Activated naive CD8-positive, alpha-beta T cell treated with anti-CD3 and anti-CD28 coated beads, Interleukin-2, amount 10 ng/mL, durations not matched to agents 7 days and 5 days (primary cell): ENCODE measurements at regions not wholly inside any gene's neighbourhood (a gene's known extent, or its start where the extent isn't known, plus 50 kb on each side); places are given as distances from the start of the nearest gene placed in this dataset.

Experiments used
- ATAC-seq: fragments of 150-1000 bp; cut with Tn5 transposase; one replicate; pipeline ENCODE4 v1.10.0; 2021; ENCODE audit warnings: low read depth, moderate library complexity
- POLR2A ChIA-PET: fragments of 350-600 bp; sonication (Branson Sonifier 250); formaldehyde crosslinking; loops from one replicate; lab custom pipeline; 2021; ENCODE audit warnings: antibody characterized with exemption; lab: Charles Lee
- DNase-seq: peaks from one replicate; pipeline ENCODE4 v3.0.0; 2021
- H3K27ac Mint-ChIP-seq: one replicate; pipeline ENCODE4 v1.8.0; 2022; ENCODE audit warnings: mild to moderate bottlenecking, mixed read lengths
- H3K27me3 Mint-ChIP-seq: one replicate; pipeline ENCODE4 v1.8.0; 2022; ENCODE audit warnings: mild to moderate bottlenecking, moderate library complexity, mixed read lengths
- H3K36me3 Mint-ChIP-seq: one replicate; pipeline ENCODE4 v1.8.0; 2021; ENCODE audit warnings: mild to moderate bottlenecking, mixed read lengths
- H3K4me1 Mint-ChIP-seq: one replicate; pipeline ENCODE4 v1.8.0; 2021; ENCODE audit warnings: mixed read lengths
- H3K4me3 Mint-ChIP-seq: one replicate; pipeline ENCODE4 v1.8.0; 2022; ENCODE audit warnings: mild to moderate bottlenecking, moderate library complexity, mixed read lengths
- H3K9me3 Mint-ChIP-seq: one replicate; pipeline ENCODE4 v1.8.0; 2021; ENCODE audit warnings: mixed read lengths

DNA sequence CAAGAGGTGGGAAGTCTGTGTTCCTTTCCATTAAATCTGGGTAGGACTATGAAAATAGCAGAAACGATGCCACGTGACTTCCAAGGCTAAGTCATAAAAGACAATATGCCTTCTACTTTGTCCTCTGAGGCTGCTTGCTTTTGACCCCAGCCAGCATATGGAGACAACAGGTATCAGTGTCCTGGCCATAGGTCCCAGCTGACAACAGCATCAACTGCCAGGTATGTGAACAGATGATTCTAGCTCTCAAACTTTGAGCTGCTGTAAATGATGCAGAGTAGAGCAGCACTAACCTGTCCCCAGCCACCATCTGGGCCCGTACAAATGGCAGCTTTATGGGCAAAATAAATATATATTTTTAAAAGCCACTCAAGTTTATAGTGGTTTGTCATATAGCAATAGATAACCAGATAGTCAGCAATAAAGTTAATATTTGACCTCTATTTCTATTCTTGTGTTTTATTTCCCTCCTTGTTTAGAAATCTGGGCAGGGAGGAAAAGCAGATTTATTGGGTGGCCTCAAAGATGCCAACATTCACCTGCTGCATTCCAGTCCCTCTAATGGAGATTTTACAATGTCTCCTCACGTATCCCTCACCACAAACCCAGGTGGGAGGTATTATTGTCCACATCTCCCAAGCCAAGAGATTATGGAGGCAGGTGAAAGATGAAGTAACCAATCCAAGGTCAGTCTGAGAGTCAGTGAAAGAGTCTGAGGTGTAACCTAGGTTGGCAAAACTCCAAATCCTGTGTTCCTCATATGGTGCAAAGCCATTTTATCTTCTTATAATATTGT, 209.6 kb upstream of the LARGE1 start:
- no peaks in the 10 kb centered on the region for H3K36me3 Mint-ChIP-seq
- POLR2A ChIA-PET, result no interaction called here
- ATAC-seq (no peak), DNase-seq (no peak)
- H3K9me3 Mint-ChIP-seq, result peaks cover 3% of the 10 kb centered on the region
- no peak overlapping the region for H3K27ac Mint-ChIP-seq
- H3K27me3 Mint-ChIP-seq, result no peaks in the 10 kb centered on the region
- no peak overlapping the region for H3K4me3 Mint-ChIP-seq
- no peaks in the 10 kb centered on the region for H3K4me1 Mint-ChIP-seq

DNA sequence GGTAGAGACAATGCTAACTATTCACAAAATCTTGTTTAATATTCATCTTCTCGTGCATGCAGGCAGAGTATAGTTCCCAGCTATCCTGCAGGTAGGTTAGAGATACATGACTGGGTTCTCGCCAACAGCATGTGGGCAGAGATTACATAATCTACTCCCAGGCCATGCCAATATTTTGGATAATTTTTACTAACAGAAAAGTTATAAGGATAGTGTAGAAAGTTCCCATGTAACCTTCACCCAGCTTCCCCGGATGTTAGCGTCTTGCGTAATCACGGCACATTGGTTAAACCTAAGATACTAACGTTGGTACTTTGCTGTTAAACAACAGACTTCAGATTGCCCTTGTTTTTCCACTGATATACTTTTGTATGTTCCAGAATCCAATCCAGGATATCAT, 215.5 kb upstream of the LARGE1 start:
- no peak for ATAC-seq
- H3K4me3 Mint-ChIP-seq, result no peak overlapping the region
- no peaks in the 10 kb centered on the region for H3K27me3 Mint-ChIP-seq
- H3K36me3 Mint-ChIP-seq, result no peaks in the 10 kb centered on the region
- no peak for DNase-seq
- peaks cover 7% of the 10 kb centered on the region for H3K9me3 Mint-ChIP-seq
- no peaks in the 10 kb centered on the region for H3K4me1 Mint-ChIP-seq
- no peak overlapping the region for H3K27ac Mint-ChIP-seq
- POLR2A ChIA-PET, result no interaction called here

GRCh38 chr22:34150023-34150422, 229.7 kb upstream of the LARGE1 start:
- Mint-ChIP-seq H3K36me3 (no peaks in the 10 kb centered on the region), H3K4me1 (no peaks in the 10 kb centered on the region), H3K9me3 (peaks cover 13% of the 10 kb centered on the region), H3K27me3 (no peaks in the 10 kb centered on the region), H3K27ac (no peak overlapping the region), H3K4me3 (no peak overlapping the region)
- POLR2A ChIA-PET, result no interaction called here
- ATAC-seq (no peak), DNase-seq (no peak)

- no peak for ATAC-seq
- Mint-ChIP-seq H3K9me3 (peaks cover under 1% of the 10 kb centered on the region), H3K4me1 (no peaks in the 10 kb centered on the region), H3K36me3 (no peaks in the 10 kb centered on the region), H3K4me3 (no peak overlapping the region), H3K27me3 (no peaks in the 10 kb centered on the region), H3K27ac (no peak overlapping the region)
- POLR2A ChIA-PET, result no interaction called here
- DNase-seq, result no peak
Observed at GRCh38 chr22:34159491-34159890, 239.2 kb upstream of the LARGE1 start.

DNA sequence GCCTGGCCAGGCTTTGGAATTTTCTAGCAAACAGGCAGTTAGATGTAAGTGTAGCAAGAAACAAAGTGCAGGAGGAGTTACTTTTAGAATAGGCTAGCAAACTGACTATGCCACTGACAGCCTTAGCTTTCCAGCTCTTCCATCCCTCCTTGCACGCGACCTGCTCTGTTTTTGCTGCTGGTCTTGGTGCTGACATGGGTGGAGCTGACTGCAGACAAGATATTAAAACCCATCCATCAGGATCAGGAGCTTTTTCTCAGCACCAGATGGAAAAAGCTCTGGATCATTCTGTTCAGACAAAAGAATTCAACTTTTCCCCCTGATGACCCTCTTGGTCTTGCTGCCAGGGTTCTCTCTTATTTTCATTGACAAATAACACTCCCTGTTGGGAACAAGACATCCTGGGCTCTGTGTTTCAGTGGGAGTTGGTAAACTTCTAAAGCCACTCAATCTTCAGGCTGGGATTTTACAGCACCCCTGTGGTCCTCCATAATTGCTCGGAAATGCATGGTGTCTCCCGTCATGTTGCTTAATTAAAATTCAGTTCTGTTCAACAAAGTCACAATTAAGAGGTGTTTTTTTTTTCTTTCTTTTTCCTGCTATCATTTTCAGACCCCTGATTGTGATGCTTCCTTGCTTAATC, 240.0 kb upstream of the LARGE1 start:
- H3K4me3 Mint-ChIP-seq, result no peak overlapping the region
- H3K27ac Mint-ChIP-seq, result no peak overlapping the region
- H3K36me3 Mint-ChIP-seq, result no peaks in the 10 kb centered on the region
- H3K27me3 Mint-ChIP-seq, result no peaks in the 10 kb centered on the region
- ATAC-seq (no peak), DNase-seq (no peak)
- no peaks in the 10 kb centered on the region for H3K4me1 Mint-ChIP-seq
- POLR2A ChIA-PET, result no interaction called here
- no peaks in the 10 kb centered on the region for H3K9me3 Mint-ChIP-seq

- Mint-ChIP-seq H3K4me3 (no peak overlapping the region), H3K27ac (no peak overlapping the region)
- DNase-seq, result no peak
Observed at GRCh38 chr22:34161431-34162123, 241.3 kb upstream of the LARGE1 start.

DNA sequence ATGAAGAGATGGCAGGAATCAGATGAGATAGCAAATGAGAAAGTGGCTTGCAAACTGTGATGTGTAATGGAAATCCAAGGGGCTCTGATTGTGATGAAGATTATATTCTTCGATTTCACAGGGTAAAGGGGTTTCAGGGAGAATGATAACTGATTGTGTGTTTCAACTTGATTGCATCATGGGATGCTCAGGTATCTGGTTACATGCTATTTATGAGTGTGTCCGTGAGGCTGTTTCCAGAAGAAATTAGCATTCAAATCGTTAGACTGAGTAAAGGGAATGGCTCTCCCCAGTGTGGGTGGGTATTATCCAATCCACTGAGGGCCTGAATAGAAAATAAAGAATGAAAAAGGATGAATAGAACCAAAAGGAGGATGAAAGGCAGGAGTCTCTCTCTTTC, 278.7 kb upstream of the LARGE1 start:
- ATAC-seq (no peak), DNase-seq (no peak)
- H3K27ac Mint-ChIP-seq, result no peak overlapping the region
- peaks cover 3% of the 10 kb centered on the region for H3K9me3 Mint-ChIP-seq
- POLR2A ChIA-PET, result no interaction called here
- H3K36me3 Mint-ChIP-seq, result no peaks in the 10 kb centered on the region
- no peaks in the 10 kb centered on the region for H3K4me1 Mint-ChIP-seq
- no peak overlapping the region for H3K4me3 Mint-ChIP-seq
- no peaks in the 10 kb centered on the region for H3K27me3 Mint-ChIP-seq

More at GRCh38 chr22:34161431-34162123, 241.3 kb upstream of the LARGE1 start:
- POLR2A ChIA-PET, result no interaction called here
- no peaks in the 10 kb centered on the region for H3K4me1 Mint-ChIP-seq
- H3K36me3 Mint-ChIP-seq, result no peaks in the 10 kb centered on the region
- H3K9me3 Mint-ChIP-seq, result no peaks in the 10 kb centered on the region
- H3K27me3 Mint-ChIP-seq, result no peaks in the 10 kb centered on the region
- no peak for ATAC-seq

- Mint-ChIP-seq H3K36me3 (no peaks in the 10 kb centered on the region), H3K4me3 (no peak overlapping the region), H3K27ac (no peak overlapping the region), H3K9me3 (peaks cover 10% of the 10 kb centered on the region), H3K4me1 (no peaks in the 10 kb centered on the region), H3K27me3 (no peaks in the 10 kb centered on the region)
- POLR2A ChIA-PET, result no interaction called here
- ATAC-seq (no peak), DNase-seq (no peak)
Observed at GRCh38 chr22:34210301-34210700, 290.0 kb upstream of the LARGE1 start.

GRCh38 chr22:34214372-34214771, 294.1 kb upstream of the LARGE1 start:
- Mint-ChIP-seq H3K27ac (no peak overlapping the region), H3K36me3 (no peaks in the 10 kb centered on the region), H3K27me3 (no peaks in the 10 kb centered on the region), H3K4me3 (no peak overlapping the region), H3K9me3 (peaks cover 14% of the 10 kb centered on the region), H3K4me1 (no peaks in the 10 kb centered on the region)
- POLR2A ChIA-PET, result no interaction called here
- ATAC-seq, result no peak
- DNase-seq, result no peak

GRCh38 chr22:34225278-34225677, 305.0 kb upstream of the LARGE1 start:
- POLR2A ChIA-PET, result no interaction called here
- Mint-ChIP-seq H3K27me3 (no peaks in the 10 kb centered on the region), H3K4me1 (no peaks in the 10 kb centered on the region), H3K27ac (no peak overlapping the region), H3K36me3 (no peaks in the 10 kb centered on the region), H3K9me3 (peaks cover 3% of the 10 kb centered on the region), H3K4me3 (no peak overlapping the region)
- DNase-seq (no peak), ATAC-seq (no peak)

- no peak for DNase-seq
- Mint-ChIP-seq H3K4me1 (no peaks in the 10 kb centered on the region), H3K27ac (no peak overlapping the region), H3K4me3 (no peak overlapping the region), H3K9me3 (peaks cover 13% of the 10 kb centered on the region), H3K36me3 (no peaks in the 10 kb centered on the region), H3K27me3 (no peaks in the 10 kb centered on the region)
- POLR2A ChIA-PET, result no interaction called here
- no peak for ATAC-seq
Observed at GRCh38 chr22:34236527-34236926, 316.3 kb upstream of the LARGE1 start.

DNA sequence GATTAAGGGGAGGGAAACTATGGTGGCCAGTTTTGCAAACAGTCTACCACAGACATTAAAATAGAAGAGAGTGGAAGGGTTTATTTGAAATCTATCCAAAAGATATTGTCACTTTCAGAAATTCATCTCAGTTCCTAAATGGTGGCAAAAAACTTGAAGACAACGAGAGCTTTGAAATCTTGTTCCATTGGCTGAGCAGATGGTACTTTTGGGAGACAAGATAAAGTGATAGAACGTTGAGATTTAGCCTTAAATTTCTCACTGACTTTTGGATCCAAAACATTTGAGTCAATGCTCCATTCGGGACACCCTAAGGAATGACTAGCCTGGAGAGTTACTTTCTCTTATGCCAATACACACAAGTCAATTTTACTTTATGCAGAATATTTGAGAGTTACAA, 319.1 kb upstream of the LARGE1 start:
- no peak overlapping the region for H3K4me3 Mint-ChIP-seq
- peaks cover 10% of the 10 kb centered on the region for H3K9me3 Mint-ChIP-seq
- DNase-seq, result no peak
- H3K27me3 Mint-ChIP-seq, result no peaks in the 10 kb centered on the region
- no peak overlapping the region for H3K27ac Mint-ChIP-seq
- POLR2A ChIA-PET, result no interaction called here
- no peaks in the 10 kb centered on the region for H3K4me1 Mint-ChIP-seq
- no peak for ATAC-seq
- H3K36me3 Mint-ChIP-seq, result no peaks in the 10 kb centered on the region

- Mint-ChIP-seq H3K27me3 (no peaks in the 10 kb centered on the region), H3K4me3 (no peak overlapping the region), H3K9me3 (peaks cover 6% of the 10 kb centered on the region), H3K36me3 (no peaks in the 10 kb centered on the region), H3K27ac (no peak overlapping the region), H3K4me1 (no peaks in the 10 kb centered on the region)
- ATAC-seq, result no peak
- POLR2A ChIA-PET, result no interaction called here
- DNase-seq, result no peak
Observed at GRCh38 chr22:34243023-34243422, 322.7 kb upstream of the LARGE1 start.

DNA sequence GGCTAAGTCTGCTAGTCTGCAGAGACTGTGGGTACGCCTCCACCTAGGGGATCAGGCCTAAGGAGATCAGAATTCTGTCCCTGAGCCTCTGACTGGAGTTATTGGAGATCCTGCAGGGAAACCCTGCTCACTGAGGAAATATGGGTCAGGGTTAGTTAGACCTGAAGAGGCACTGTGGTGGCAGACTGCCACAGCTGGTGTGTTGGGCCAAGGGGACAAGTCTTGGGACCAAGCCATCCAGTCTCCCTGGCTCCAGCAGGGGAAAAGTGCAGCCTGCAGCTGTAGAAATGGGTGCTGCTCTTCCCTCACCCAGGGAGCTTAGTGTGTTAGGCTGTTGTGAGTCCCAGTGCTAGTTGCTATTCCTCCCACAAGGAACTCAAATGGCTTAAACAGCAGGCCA, 334.8 kb upstream of the LARGE1 start:
- no peak for DNase-seq
- Mint-ChIP-seq H3K27me3 (no peaks in the 10 kb centered on the region), H3K4me3 (no peak overlapping the region), H3K36me3 (no peaks in the 10 kb centered on the region), H3K9me3 (peaks cover 10% of the 10 kb centered on the region), H3K4me1 (no peaks in the 10 kb centered on the region), H3K27ac (no peak overlapping the region)
- POLR2A ChIA-PET, result no interaction called here
- ATAC-seq, result no peak
